Activated CD4-positive, alpha-beta T cell treated with anti-CD3 and anti-CD28 coated beads, Interleukin-2, amount 10 ng/mL, durations not matched to agents 7 days and 5 days (primary cell): ENCODE measurements at regions not wholly inside any gene's neighbourhood (a gene's known extent, or its start where the extent isn't known, plus 50 kb on each side); places are given as distances from the start of the nearest gene placed in this dataset.
"Not testable (repeated sequence)": the region's sequence is repeated elsewhere in the genome, so short reads cannot be mapped to it uniquely, and the experiment has no call there.

ENCODE experiments used
- CTCF ChIA-PET: fragments of 350-600 bp; sonication (Branson Sonifier 250); formaldehyde crosslinking; loops from one replicate; lab custom pipeline; 2021; ENCODE audit warnings: antibody characterized with exemption; lab: Charles Lee
- POLR2A ChIA-PET: fragments of 350-600 bp; sonication (Branson Sonifier 250); formaldehyde crosslinking; loops from one replicate; lab custom pipeline; 2021; ENCODE audit warnings: antibody characterized with exemption; lab: Charles Lee
- DNase-seq: peaks from one replicate; pipeline ENCODE4 v3.0.0-alpha.2; 2020
- H3K27ac Mint-ChIP-seq: one replicate; pipeline ENCODE4 v1.8.0; 2021; ENCODE audit warnings: mild to moderate bottlenecking, moderate library complexity, mixed read lengths
- H3K27me3 Mint-ChIP-seq: one replicate; pipeline ENCODE4 v1.8.0; 2021; ENCODE audit warnings: mixed read lengths
- H3K36me3 Mint-ChIP-seq: one replicate; pipeline ENCODE4 v1.8.0; 2021; ENCODE audit warnings: low read depth, mixed read lengths
- H3K4me1 Mint-ChIP-seq: one replicate; pipeline ENCODE4 v1.8.0; 2021; ENCODE audit warnings: mixed read lengths
- H3K4me3 Mint-ChIP-seq: one replicate; pipeline ENCODE4 v1.8.0; 2021; ENCODE audit warnings: mild to moderate bottlenecking, moderate library complexity, mixed read lengths
- H3K9me3 Mint-ChIP-seq: one replicate; pipeline ENCODE4 v1.8.0; 2021; ENCODE audit warnings: mixed read lengths

GRCh38 chr2:21376864-21377263, 253.1 kb downstream of the TDRD15 start:
- Mint-ChIP-seq H3K27me3 (no peaks in the 10 kb centered on the region), H3K9me3 (peaks cover 6% of the 10 kb centered on the region), H3K36me3 (no peaks in the 10 kb centered on the region), H3K27ac (no peak overlapping the region), H3K4me3 (no peak overlapping the region), H3K4me1 (no peaks in the 10 kb centered on the region)
- ChIA-PET POLR2A (no interaction called here), CTCF (no interaction called here)
- no peak for DNase-seq

- H3K27ac Mint-ChIP-seq = no peak overlapping the region
- H3K4me3 Mint-ChIP-seq = no peak overlapping the region
- ChIA-PET CTCF (no interaction called here), POLR2A (no interaction called here)
- no peaks in the 10 kb centered on the region for H3K36me3 Mint-ChIP-seq
- no peaks in the 10 kb centered on the region for H3K4me1 Mint-ChIP-seq
- no peaks in the 10 kb centered on the region for H3K27me3 Mint-ChIP-seq
- H3K9me3 Mint-ChIP-seq = peaks cover 6% of the 10 kb centered on the region
- DNase-seq = no peak
Measured at GRCh38 chr2:21379140-21379539, 255.4 kb downstream of the TDRD15 start.

GRCh38 chr2:21379668-21380067, 255.9 kb downstream of the TDRD15 start:
- H3K27me3 Mint-ChIP-seq, H3K4me3 Mint-ChIP-seq, H3K36me3 Mint-ChIP-seq, H3K27ac Mint-ChIP-seq, H3K4me1 Mint-ChIP-seq, POLR2A ChIA-PET, H3K9me3 Mint-ChIP-seq, DNase-seq, CTCF ChIA-PET: not testable (repeated sequence)

GRCh38 chr2:21381421-21381820, 257.7 kb downstream of the TDRD15 start:
- Mint-ChIP-seq H3K36me3 (no peaks in the 10 kb centered on the region), H3K27me3 (no peaks in the 10 kb centered on the region), H3K4me1 (no peaks in the 10 kb centered on the region), H3K9me3 (peaks cover 6% of the 10 kb centered on the region), H3K4me3 (no peak overlapping the region), H3K27ac (no peak overlapping the region)
- DNase-seq = no peak
- ChIA-PET CTCF (no interaction called here), POLR2A (no interaction called here)

- ChIA-PET CTCF (no interaction called here), POLR2A (no interaction called here)
- Mint-ChIP-seq H3K4me3 (no peak overlapping the region), H3K27me3 (no peaks in the 10 kb centered on the region), H3K27ac (no peak overlapping the region), H3K36me3 (no peaks in the 10 kb centered on the region), H3K4me1 (no peaks in the 10 kb centered on the region), H3K9me3 (peaks cover 6% of the 10 kb centered on the region)
- no peak for DNase-seq
Measured at GRCh38 chr2:21382701-21383520, 259.1 kb downstream of the TDRD15 start.

- DNase-seq = no peak
Measured at GRCh38 chr2:21386666-21387065, 262.9 kb downstream of the TDRD15 start.

GRCh38 chr2:21392649-21393048, 268.9 kb downstream of the TDRD15 start:
- no peaks in the 10 kb centered on the region for H3K27me3 Mint-ChIP-seq

More at GRCh38 chr2:21386666-21387065, 262.9 kb downstream of the TDRD15 start:
- H3K27ac Mint-ChIP-seq = no peak overlapping the region
- no peaks in the 10 kb centered on the region for H3K4me1 Mint-ChIP-seq
- H3K36me3 Mint-ChIP-seq = no peaks in the 10 kb centered on the region
- H3K4me3 Mint-ChIP-seq = no peak overlapping the region
- no peaks in the 10 kb centered on the region for H3K27me3 Mint-ChIP-seq
- no peaks in the 10 kb centered on the region for H3K9me3 Mint-ChIP-seq
- POLR2A ChIA-PET = no interaction called here
- CTCF ChIA-PET = no interaction called here

GRCh38 chr2:21393173-21393572, 269.4 kb downstream of the TDRD15 start:
- no peak for DNase-seq
- POLR2A ChIA-PET = no interaction called here
- no peak overlapping the region for H3K4me3 Mint-ChIP-seq
- H3K27ac Mint-ChIP-seq = no peak overlapping the region
- no peaks in the 10 kb centered on the region for H3K27me3 Mint-ChIP-seq
- CTCF ChIA-PET = no interaction called here
- no peaks in the 10 kb centered on the region for H3K4me1 Mint-ChIP-seq
- no peaks in the 10 kb centered on the region for H3K36me3 Mint-ChIP-seq
- H3K9me3 Mint-ChIP-seq = no peaks in the 10 kb centered on the region

More at GRCh38 chr2:21392649-21393048, 268.9 kb downstream of the TDRD15 start:
- Mint-ChIP-seq H3K4me3 (no peak overlapping the region), H3K4me1 (no peaks in the 10 kb centered on the region), H3K36me3 (no peaks in the 10 kb centered on the region), H3K27ac (no peak overlapping the region), H3K9me3 (no peaks in the 10 kb centered on the region)
- CTCF ChIA-PET = no interaction called here
- DNase-seq = no peak
- POLR2A ChIA-PET = no interaction called here

GRCh38 chr2:21395366-21395765, 271.6 kb downstream of the TDRD15 start:
- H3K9me3 Mint-ChIP-seq = no peaks in the 10 kb centered on the region
- H3K27me3 Mint-ChIP-seq = no peaks in the 10 kb centered on the region
- no peaks in the 10 kb centered on the region for H3K36me3 Mint-ChIP-seq
- no peak for DNase-seq
- no peak overlapping the region for H3K27ac Mint-ChIP-seq
- ChIA-PET CTCF (no interaction called here), POLR2A (no interaction called here)
- H3K4me3 Mint-ChIP-seq = no peak overlapping the region
- H3K4me1 Mint-ChIP-seq = no peaks in the 10 kb centered on the region

GRCh38 chr2:21396252-21396651, 272.5 kb downstream of the TDRD15 start:
- Mint-ChIP-seq H3K27ac (no peak overlapping the region), H3K9me3 (no peaks in the 10 kb centered on the region), H3K4me3 (no peak overlapping the region), H3K4me1 (no peaks in the 10 kb centered on the region), H3K27me3 (no peaks in the 10 kb centered on the region), H3K36me3 (no peaks in the 10 kb centered on the region)
- ChIA-PET CTCF (no interaction called here), POLR2A (no interaction called here)
- no peak for DNase-seq

- DNase-seq = no peak
- CTCF ChIA-PET = no interaction called here
- H3K27ac Mint-ChIP-seq = no peak overlapping the region
- H3K27me3 Mint-ChIP-seq = no peaks in the 10 kb centered on the region
- H3K4me1 Mint-ChIP-seq = no peaks in the 10 kb centered on the region
- H3K36me3 Mint-ChIP-seq = no peaks in the 10 kb centered on the region
- POLR2A ChIA-PET = no interaction called here
- no peaks in the 10 kb centered on the region for H3K9me3 Mint-ChIP-seq
- H3K4me3 Mint-ChIP-seq = no peak overlapping the region
Measured at GRCh38 chr2:21401022-21401698, 277.4 kb downstream of the TDRD15 start.

- Mint-ChIP-seq H3K27ac (no peak overlapping the region), H3K4me3 (no peak overlapping the region), H3K9me3 (no peaks in the 10 kb centered on the region), H3K36me3 (no peaks in the 10 kb centered on the region), H3K27me3 (no peaks in the 10 kb centered on the region), H3K4me1 (no peaks in the 10 kb centered on the region)
- ChIA-PET POLR2A (no interaction called here), CTCF (no interaction called here)
- DNase-seq = no peak
Measured at GRCh38 chr2:21404137-21404536, 280.4 kb downstream of the TDRD15 start.

GRCh38 chr2:21404827-21405625, 281.3 kb downstream of the TDRD15 start:
- Mint-ChIP-seq H3K9me3 (no peaks in the 10 kb centered on the region), H3K4me3 (no peak overlapping the region), H3K27me3 (no peaks in the 10 kb centered on the region), H3K27ac (no peak overlapping the region), H3K4me1 (no peaks in the 10 kb centered on the region), H3K36me3 (no peaks in the 10 kb centered on the region)
- DNase-seq = no peak
- ChIA-PET CTCF (no interaction called here), POLR2A (no interaction called here)
